ENCODE measurements at regions not wholly inside any gene's neighbourhood (a gene's known extent, or its start where the extent isn't known, plus 50 kb on each side); places are given as distances from the start of the nearest gene placed in this dataset.

GRCh38 chr16:77556201-77556873 is 121.5 kb upstream of the ADAMTS18 start:
- Mint-ChIP-seq H3K9me3 (no peaks in the 10 kb centered on the region), H3K4me1 (ENCODE audit: low read depth) (no peaks in the 10 kb centered on the region), H3K4me3 (no peak overlapping the region), H3K27me3 (peaks cover 9% of the 10 kb centered on the region), H3K36me3 (ENCODE audit: low read depth) (no peaks in the 10 kb centered on the region), H3K27ac (no peak overlapping the region)
- DNase-seq (no peak), ATAC-seq (no peak)
- intact Hi-C loops (cut with micrococcal nuclease), result no loop called here
- ChIA-PET POLR2A (no interaction called here), CTCF (no interaction called here)
- TF ChIP-seq CTCF (IDR thresholded peaks at IDR 0.05), result no peak

- no peaks in the 10 kb centered on the region for H3K36me3 Mint-ChIP-seq (ENCODE audit: low read depth)
- no peaks in the 10 kb centered on the region for H3K4me1 Mint-ChIP-seq (ENCODE audit: low read depth)
- H3K4me3 Mint-ChIP-seq, result no peak overlapping the region
- DNase-seq (no peak), ATAC-seq (no peak)
- peaks cover 7% of the 10 kb centered on the region for H3K27me3 Mint-ChIP-seq
- TF ChIP-seq CTCF (IDR thresholded peaks at IDR 0.05), result no peak
- intact Hi-C loops (cut with micrococcal nuclease), result no loop called here
- CTCF ChIA-PET, result no interaction called here
- no peaks in the 10 kb centered on the region for H3K9me3 Mint-ChIP-seq
- no peak overlapping the region for H3K27ac Mint-ChIP-seq
- POLR2A ChIA-PET, result no interaction called here
Observed at GRCh38 chr16:77557385-77557784, 122.6 kb upstream of the ADAMTS18 start.

- H3K4me3 Mint-ChIP-seq, result no peak overlapping the region
- no peaks in the 10 kb centered on the region for H3K9me3 Mint-ChIP-seq
- no peaks in the 10 kb centered on the region for H3K4me1 Mint-ChIP-seq (ENCODE audit: low read depth)
- POLR2A ChIA-PET, result no interaction called here
- CTCF ChIA-PET, result interaction anchor here (1.5 kb wide), 1 partner anchor 322 kb away, joined by 4 read pairs; no protein-coding TSS in a partner anchor
- H3K27me3 Mint-ChIP-seq, result peaks cover 10% of the 10 kb centered on the region
- H3K36me3 Mint-ChIP-seq (ENCODE audit: low read depth), result no peaks in the 10 kb centered on the region
- ATAC-seq, result no peak
- H3K27ac Mint-ChIP-seq, result no peak overlapping the region
- DNase-seq, result no peak
- TF ChIP-seq CTCF (IDR thresholded peaks at IDR 0.05), result no peak
- intact Hi-C loops (cut with micrococcal nuclease), result no loop called here
Observed at GRCh38 chr16:77558786-77559185, 124.0 kb upstream of the ADAMTS18 start.

GRCh38 chr16:77562497-77562896 is 127.7 kb upstream of the ADAMTS18 start:
- no peak for DNase-seq
- Mint-ChIP-seq H3K4me1 (ENCODE audit: low read depth) (no peaks in the 10 kb centered on the region), H3K27me3 (peaks cover 6% of the 10 kb centered on the region), H3K9me3 (no peaks in the 10 kb centered on the region), H3K4me3 (no peak overlapping the region), H3K36me3 (ENCODE audit: low read depth) (no peaks in the 10 kb centered on the region), H3K27ac (no peak overlapping the region)
- intact Hi-C loops (cut with micrococcal nuclease), result no loop called here
- ChIA-PET POLR2A (no interaction called here), CTCF (interaction anchor here (0.6 kb wide), 1 partner anchor 11 kb away, joined by 3 read pairs; no protein-coding TSS in a partner anchor)
- no peak for ATAC-seq
- TF ChIP-seq CTCF (IDR thresholded peaks at IDR 0.05), result no peak

GRCh38 chr16:77564791-77565390 is 130.1 kb upstream of the ADAMTS18 start:
- H3K27me3 Mint-ChIP-seq, result peaks cover 15% of the 10 kb centered on the region
- no peaks in the 10 kb centered on the region for H3K36me3 Mint-ChIP-seq (ENCODE audit: low read depth)
- ChIA-PET CTCF (no interaction called here), POLR2A (no interaction called here)
- DNase-seq (no peak), ATAC-seq (no peak)
- no peaks in the 10 kb centered on the region for H3K4me1 Mint-ChIP-seq (ENCODE audit: low read depth)
- TF ChIP-seq CTCF (IDR thresholded peaks at IDR 0.05), result no peak
- intact Hi-C loops (cut with micrococcal nuclease), result no loop called here
- no peak overlapping the region for H3K27ac Mint-ChIP-seq
- H3K4me3 Mint-ChIP-seq, result no peak overlapping the region
- H3K9me3 Mint-ChIP-seq, result no peaks in the 10 kb centered on the region

Data from activated CD8-positive, alpha-beta T cell treated with anti-CD3 and anti-CD28 coated beads for 36 hours (primary cell).